SH-SY5Y (cell line): ENCODE measurements at regions not wholly inside any gene's neighbourhood (a gene's known extent, or its start where the extent isn't known, plus 50 kb on each side); places are given as distances from the start of the nearest gene placed in this dataset.

Experiments
- GATA2 ChIP-seq: IDR thresholded peaks from 2 replicates; pipeline ENCODE4 v1.6.1; 2011; ENCODE audit warnings: mild to moderate bottlenecking, low read depth, low read length
- GATA3 ChIP-seq: IDR thresholded peaks from 2 replicates; pipeline ENCODE4 v1.6.1; 2011; ENCODE audit warnings: low read depth, mild to moderate bottlenecking, low read length, moderate library complexity

- no peak for TF ChIP-seq GATA3
- no peak for TF ChIP-seq GATA2
Observed at GRCh38 chr18:41418598-41418997, 536.4 kb upstream of the PIK3C3 start.
